Astrocyte of the cerebellum (primary cell): ENCODE measurements at regions not wholly inside any gene's neighbourhood (a gene's known extent, or its start where the extent isn't known, plus 50 kb on each side); places are given as distances from the start of the nearest gene placed in this dataset.

Source experiments
- DNase-seq: peaks from one replicate; pipeline ENCODE4 v3.0.0-alpha.2; 2011; ENCODE audit warnings: low read depth
- H3K4me3 ChIP-seq: 2 replicates; pipeline ENCODE4 v1.5.1; 2011; ENCODE audit warnings: mild to moderate bottlenecking, low read depth, low read length, moderate library complexity
- in situ Hi-C: cut with HindIII; loops from 2 replicates; pipeline ENCODE4 v1.10.0; 2017; ENCODE audit warnings: low sequenced_read_pairs
- TF ChIP-seq, protein P1 (sequence below): IDR thresholded peaks from 2 replicates; pipeline ENCODE4 v1.5.1; 2012; ENCODE audit warnings: low read length, low read depth, moderate library complexity, mild to moderate bottlenecking; ENCODE audit errors: missing control alignments

GRCh38 chr13:60343978-60344377, 53.0 kb upstream of the TDRD3 start:
- no peak for DNase-seq
- TF ChIP-seq, protein P1, sequence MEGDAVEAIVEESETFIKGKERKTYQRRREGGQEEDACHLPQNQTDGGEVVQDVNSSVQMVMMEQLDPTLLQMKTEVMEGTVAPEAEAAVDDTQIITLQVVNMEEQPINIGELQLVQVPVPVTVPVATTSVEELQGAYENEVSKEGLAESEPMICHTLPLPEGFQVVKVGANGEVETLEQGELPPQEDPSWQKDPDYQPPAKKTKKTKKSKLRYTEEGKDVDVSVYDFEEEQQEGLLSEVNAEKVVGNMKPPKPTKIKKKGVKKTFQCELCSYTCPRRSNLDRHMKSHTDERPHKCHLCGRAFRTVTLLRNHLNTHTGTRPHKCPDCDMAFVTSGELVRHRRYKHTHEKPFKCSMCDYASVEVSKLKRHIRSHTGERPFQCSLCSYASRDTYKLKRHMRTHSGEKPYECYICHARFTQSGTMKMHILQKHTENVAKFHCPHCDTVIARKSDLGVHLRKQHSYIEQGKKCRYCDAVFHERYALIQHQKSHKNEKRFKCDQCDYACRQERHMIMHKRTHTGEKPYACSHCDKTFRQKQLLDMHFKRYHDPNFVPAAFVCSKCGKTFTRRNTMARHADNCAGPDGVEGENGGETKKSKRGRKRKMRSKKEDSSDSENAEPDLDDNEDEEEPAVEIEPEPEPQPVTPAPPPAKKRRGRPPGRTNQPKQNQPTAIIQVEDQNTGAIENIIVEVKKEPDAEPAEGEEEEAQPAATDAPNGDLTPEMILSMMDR: no peak
- in situ Hi-C loops: no loop called here
- H3K4me3 ChIP-seq: no peak overlapping the region

GRCh38 chr13:60347174-60347573, 49.8 kb upstream of the TDRD3 start:
- TF ChIP-seq, protein P1: no peak
- DNase-seq: no peak
- H3K4me3 ChIP-seq: no peak overlapping the region
- in situ Hi-C loops: no loop called here
